ENCODE measurements at regions not wholly inside any gene's neighbourhood (a gene's known extent, or its start where the extent isn't known, plus 50 kb on each side); places are given as distances from the start of the nearest gene placed in this dataset.

- TF ChIP-seq CTCF (optimal IDR thresholded peaks at IDR 0.05 in 1 of 3, IDR thresholded peaks at IDR 0.05 in 1 of 3, conservative IDR thresholded peaks at IDR 0.05 in 1 of 3; ENCODE audit: extremely low read depth in 1 of 3, insufficient read depth in 2 of 3, low read length in 3 of 3) (no peak), EZH2 (IDR thresholded peaks at IDR 0.05; ENCODE audit: low read length) (no peak)
These were observed 1014.8 kb downstream of the C4orf33 start for GRCh38 chr4:130110770-130111169.
